ENCODE measurements at regions not wholly inside any gene's neighbourhood (a gene's known extent, or its start where the extent isn't known, plus 50 kb on each side); places are given as distances from the start of the nearest gene placed in this dataset.

GRCh38 chr5:93156566-93156965 is 424.5 kb downstream of the NR2F1-AS1 start:
- no peak for TF ChIP-seq CTCF (IDR thresholded peaks at IDR 0.05)
- no peak for TF ChIP-seq POLR2A (IDR thresholded peaks at IDR 0.05)
- no peak for TF ChIP-seq POLR2AphosphoS5 (IDR thresholded peaks at IDR 0.05)
